Gastrocnemius medialis (tissue), 4 donors: ENCODE measurements at regions not wholly inside any gene's neighbourhood (a gene's known extent, or its start where the extent isn't known, plus 50 kb on each side); places are given as distances from the start of the nearest gene placed in this dataset.

Experiments used
- ATAC-seq, 2 donors: fragments of 150-250 bp; one replicate each; pipeline ENCODE4 v1.9.1; 2016
- DNase-seq, 2 donors: peaks; one replicate each; pipeline ENCODE4 v3.0.0-alpha.2; 2019
- H3K27ac ChIP-seq, 4 donors: fragments of 200-600 bp; sonication (generic); 1 replicate in 1 of 4; 2 replicates in 3 of 4; pipeline ENCODE4 v1.5.1; 2016 to 2018; ENCODE audit warnings: mild to moderate bottlenecking in 2 of 4, moderate library complexity in 1 of 4
- H3K27me3 ChIP-seq, 3 donors: fragments of 200-600 bp; sonication (generic) in 2 of 3; 1 replicate in 1 of 3; 2 replicates in 2 of 3; pipeline versions ENCODE4 v1.5.1 to v1.6.0; 2016 to 2019; ENCODE audit warnings: mild to moderate bottlenecking in 1 of 3, moderate library complexity in 1 of 3
- H3K36me3 ChIP-seq, 2 donors: fragments of 200-600 bp; sonication (generic) in 1 of 2; one replicate each; pipeline ENCODE4 v1.5.1; 2017 to 2018
- H3K4me1 ChIP-seq, 2 donors: fragments of 200-600 bp; sonication (generic) in 1 of 2; one replicate each; pipeline ENCODE4 v1.5.1; 2016 to 2017; ENCODE audit warnings: mild to moderate bottlenecking in 2 of 2
- H3K4me3 ChIP-seq, 4 donors: fragments of 200-600 bp; sonication (generic) in 3 of 4; 1 replicate in 1 of 4; 2 replicates in 3 of 4; pipeline ENCODE4 v1.5.1; 2016 to 2019; ENCODE audit warnings: mild to moderate bottlenecking in 2 of 4
- H3K9me3 ChIP-seq, 3 donors: fragments of 200-600 bp; sonication (generic) in 2 of 3; 1 replicate in 1 of 3; 2 replicates in 2 of 3; pipeline ENCODE4 v1.5.1; 2016 to 2019
- CTCF ChIP-seq, 5 experiments: fragments of 450-650 bp in 3 of 5; fragments of 200-600 bp in 2 of 5; sonication (generic) in 2 of 5; IDR thresholded peaks in 4 of 5; conservative IDR thresholded peaks in 1 of 5; 1 replicate in 4 of 5; 2 replicates in 1 of 5; pipeline ENCODE4 v1.5.1; 2016 to 2019; ENCODE audit warnings: antibody characterized with exemption in 5 of 5, mild to moderate bottlenecking in 3 of 5, moderate library complexity in 3 of 5
- POLR2A ChIP-seq, 2 donors: fragments of 450-650 bp; IDR thresholded peaks; one replicate each; pipeline ENCODE4 v1.6.1; 2017; ENCODE audit warnings: antibody characterized with exemption in 2 of 2, mild to moderate bottlenecking in 2 of 2, moderate library complexity in 2 of 2
- in situ Hi-C, 4 donors: fragments of 200-750 bp; cut with MboI; loops; one replicate each; pipeline versions ENCODE4 v1.15.0 to v1.8.0; 2017; ENCODE audit warnings: low sequenced_read_pairs in 4 of 4
- intact Hi-C: fragments of 100-400 bp; cut with DNase I; formaldehyde crosslinking; loops from one replicate; pipeline ENCODE4 v1.15.1; 2023; ENCODE audit warnings: low total_unique reads

DNA sequence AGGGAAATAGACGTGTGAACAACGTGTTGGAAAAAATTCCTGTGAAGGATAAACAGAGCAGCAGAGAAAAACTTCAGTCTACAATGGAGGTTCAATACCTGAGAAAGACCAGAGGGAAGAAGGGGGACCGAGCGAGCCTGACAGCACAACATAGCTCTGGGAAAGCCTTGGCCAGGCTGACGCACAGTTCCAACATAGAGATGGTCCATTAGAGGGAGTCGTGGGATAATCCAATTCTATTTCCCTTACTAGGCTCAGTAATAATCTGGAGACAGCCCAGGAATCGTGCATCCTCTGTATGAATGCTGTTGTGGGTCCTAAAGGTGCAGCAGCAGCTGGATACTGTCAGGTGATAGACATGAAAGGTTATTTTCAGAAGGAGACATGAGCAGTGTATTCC, 370.8 kb upstream of the BTBD3 start:
- intact Hi-C loops (loop anchor here (10.0 kb wide), 3 partner anchors 272 to 1932 kb away; partner anchors contain the start of gene JAG1), in situ Hi-C loops (loop anchor here (10.0 to 25.0 kb wide), 6 partner anchors 272 to 1935 kb away; no protein-coding TSS in a partner anchor)
- DNase-seq = no peak
- H3K27ac ChIP-seq = no peak overlapping the region
- H3K4me1 ChIP-seq = peaks cover 7 to 8% of the 10 kb centered on the region in 2 donors
- no peaks in the 10 kb centered on the region for H3K27me3 ChIP-seq
- H3K4me3 ChIP-seq = no peak overlapping the region
- ATAC-seq = no peak
- no peaks in the 10 kb centered on the region for H3K36me3 ChIP-seq
- no peak for TF ChIP-seq POLR2A (IDR thresholded peaks at IDR 0.05)
- TF ChIP-seq CTCF (IDR thresholded peaks at IDR 0.05 in 4 of 5, conservative IDR thresholded peaks at IDR 0.05 in 1 of 5) = no peak
- no peaks in the 10 kb centered on the region for H3K9me3 ChIP-seq

DNA sequence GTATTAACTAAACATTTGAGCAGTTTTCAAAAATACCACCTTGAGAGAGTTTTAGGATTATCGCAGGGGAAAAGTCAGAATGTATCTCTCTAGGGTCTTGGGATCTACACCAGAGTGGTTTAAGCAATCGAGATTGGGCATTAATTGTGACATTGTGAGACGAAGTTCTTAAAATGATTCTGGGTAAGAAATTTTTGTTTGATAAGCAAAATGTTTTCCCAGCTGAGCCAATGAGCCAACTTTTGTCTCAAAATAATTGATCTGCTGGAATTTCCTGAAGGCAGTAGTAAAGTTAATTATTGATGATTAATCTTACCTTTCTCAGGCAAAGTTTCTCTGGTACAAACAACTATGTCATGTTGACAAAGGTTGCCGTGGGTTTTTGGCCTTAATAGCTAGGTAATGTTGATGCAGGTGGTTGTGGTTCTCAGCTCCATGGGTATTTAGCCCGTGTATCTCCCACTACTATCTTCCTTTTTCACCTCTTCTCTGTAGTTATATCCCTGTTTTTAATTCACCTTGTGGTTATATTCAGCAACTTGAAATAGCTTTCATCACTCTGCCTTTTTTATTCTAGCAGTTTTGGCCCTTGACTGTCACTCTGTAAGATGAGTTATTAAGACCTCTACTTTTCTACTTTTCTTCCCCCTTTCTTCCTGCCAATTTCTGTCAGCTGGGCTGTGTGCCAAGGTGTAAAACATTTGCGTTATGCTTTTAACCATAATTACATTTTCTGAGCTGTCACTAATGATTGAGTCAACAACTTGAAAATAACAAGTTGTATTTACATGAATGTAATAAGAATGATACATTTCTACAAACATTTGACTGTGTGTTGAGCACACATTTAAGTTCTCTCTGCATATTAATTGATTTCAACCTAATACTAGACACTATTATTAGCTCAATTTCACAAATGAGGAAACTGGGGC, 368.3 kb upstream of the BTBD3 start:
- ATAC-seq = no peak
- intact Hi-C loops = loop anchor here (10.0 kb wide), 3 partner anchors 275 to 1935 kb away; partner anchors contain the start of gene JAG1
- Histone ChIP-seq H3K9me3 (no peaks in the 10 kb centered on the region), H3K27ac (no peak overlapping the region), H3K36me3 (no peaks in the 10 kb centered on the region), H3K4me1 (peaks cover 8 to 9% of the 10 kb centered on the region in 2 donors), H3K4me3 (no peak overlapping the region), H3K27me3 (no peaks in the 10 kb centered on the region)
- DNase-seq = no peak
- in situ Hi-C loops = loop anchor here (10.0 to 25.0 kb wide), 6 partner anchors 275 to 1937 kb away; no protein-coding TSS in a partner anchor
- no peak for TF ChIP-seq POLR2A (IDR thresholded peaks at IDR 0.05)
- no peak for TF ChIP-seq CTCF (IDR thresholded peaks at IDR 0.05 in 4 of 5, conservative IDR thresholded peaks at IDR 0.05 in 1 of 5)

DNA sequence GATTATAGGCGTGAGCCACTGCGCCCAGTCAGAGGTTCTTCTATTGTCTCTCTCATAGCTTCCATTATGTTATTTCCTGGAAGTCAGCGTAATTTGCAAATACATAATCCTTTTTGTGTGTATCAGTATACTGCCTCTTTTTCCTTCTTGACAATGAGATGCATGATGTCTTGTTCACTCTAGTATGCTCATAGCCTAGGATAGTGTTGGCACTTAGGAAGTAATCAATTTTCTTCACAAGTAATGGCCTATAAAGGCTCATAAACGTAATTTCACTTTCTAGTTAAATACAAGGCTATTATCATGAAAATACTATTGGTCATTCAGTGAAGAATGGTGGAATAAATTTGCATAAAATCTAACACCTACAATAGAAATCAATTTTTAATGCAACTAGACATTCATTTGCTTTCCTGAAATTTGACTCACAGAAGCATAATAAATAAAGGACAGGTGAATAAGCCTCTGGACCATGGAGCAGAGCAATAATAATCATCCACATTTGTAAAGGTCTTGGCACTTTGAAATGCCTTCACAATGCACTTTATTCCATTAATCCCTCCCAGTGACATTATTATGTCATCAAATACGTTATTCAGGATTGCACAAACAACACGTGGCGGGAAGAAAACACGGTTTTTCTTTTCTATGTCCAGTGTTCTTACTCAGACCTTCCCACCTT, 366.9 kb upstream of the BTBD3 start:
- no peak for TF ChIP-seq POLR2A (IDR thresholded peaks at IDR 0.05)
- no peak for TF ChIP-seq CTCF (IDR thresholded peaks at IDR 0.05 in 4 of 5, conservative IDR thresholded peaks at IDR 0.05 in 1 of 5)
- no peaks in the 10 kb centered on the region for H3K36me3 ChIP-seq
- in situ Hi-C loops (no loop called here), intact Hi-C loops (no loop called here)
- no peaks in the 10 kb centered on the region for H3K27me3 ChIP-seq
- H3K4me1 ChIP-seq = peaks cover 8 to 9% of the 10 kb centered on the region in 2 donors
- no peak overlapping the region for H3K4me3 ChIP-seq
- no peaks in the 10 kb centered on the region for H3K9me3 ChIP-seq
- DNase-seq = no peak
- no peak for ATAC-seq
- no peak overlapping the region for H3K27ac ChIP-seq

DNA sequence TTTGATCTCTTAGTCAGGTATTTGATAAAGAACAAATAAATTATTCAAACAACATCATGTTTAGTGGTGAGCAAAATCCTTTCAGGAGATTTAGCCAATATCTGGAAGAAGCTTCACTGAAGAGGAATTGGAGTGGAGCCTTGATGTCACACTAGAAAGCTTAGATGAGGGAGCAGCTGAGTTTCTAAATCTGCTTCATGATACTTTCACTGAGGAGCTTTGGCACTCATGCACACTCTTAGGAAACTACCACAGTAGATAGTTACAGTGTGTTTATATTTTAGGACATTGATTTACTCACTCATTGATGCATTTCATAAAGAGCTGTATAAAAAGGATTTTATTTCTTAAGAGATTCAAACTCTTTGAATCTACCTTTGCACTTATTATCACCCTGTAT, 366.2 kb upstream of the BTBD3 start:
- in situ Hi-C loops (no loop called here), intact Hi-C loops (no loop called here)
- peaks cover 8 to 9% of the 10 kb centered on the region in 2 donors for H3K4me1 ChIP-seq
- H3K9me3 ChIP-seq = no peaks in the 10 kb centered on the region
- no peaks in the 10 kb centered on the region for H3K36me3 ChIP-seq
- no peak for TF ChIP-seq POLR2A (IDR thresholded peaks at IDR 0.05)
- TF ChIP-seq CTCF (IDR thresholded peaks at IDR 0.05 in 4 of 5, conservative IDR thresholded peaks at IDR 0.05 in 1 of 5) = no peak
- H3K27ac ChIP-seq = no peak overlapping the region
- no peaks in the 10 kb centered on the region for H3K27me3 ChIP-seq
- DNase-seq = no peak
- no peak overlapping the region for H3K4me3 ChIP-seq
- peak; percentile 54 to 78 for ATAC-seq
